Left lung (tissue), 4 donors: ENCODE measurements at regions not wholly inside any gene's neighbourhood (a gene's known extent, or its start where the extent isn't known, plus 50 kb on each side); places are given as distances from the start of the nearest gene placed in this dataset.

ENCODE experiments used
- ATAC-seq: fragments of 200-7000 bp; cut with Tn5 transposase; one replicate; pipeline ENCODE4 v1.9.1; 2020; ENCODE audit warnings: moderate library complexity
- DNase-seq, 4 donors: peaks; one replicate each; pipeline ENCODE4 v3.0.0-alpha.2; 2013 to 2020
- H3K27ac ChIP-seq, 2 donors: fragments of 200-600 bp; sonication (generic) in 1 of 2; one replicate each; pipeline versions ENCODE4 v1.5.0 to v1.8.0; 2020 to 2021
- H3K27me3 ChIP-seq, 2 donors: fragments of 200-600 bp; sonication (generic) in 1 of 2; one replicate each; pipeline versions ENCODE4 v1.5.0 to v1.8.0; 2020 to 2021
- H3K36me3 ChIP-seq, 2 donors: fragments of 200-600 bp; sonication (generic) in 1 of 2; one replicate each; pipeline versions ENCODE4 v1.5.0 to v1.8.0; 2020 to 2021
- H3K4me1 ChIP-seq, 2 donors: fragments of 200-600 bp; one replicate each; pipeline ENCODE4 v1.8.0; 2021
- H3K4me3 ChIP-seq, 2 donors: fragments of 200-600 bp; sonication (generic) in 1 of 2; one replicate each; pipeline versions ENCODE4 v1.5.0 to v1.8.0; 2020 to 2021; ENCODE audit warnings: mild to moderate bottlenecking in 1 of 2
- H3K9me3 ChIP-seq, 2 donors: fragments of 200-600 bp; sonication (generic) in 1 of 2; one replicate each; pipeline versions ENCODE4 v1.5.0 to v1.8.0; 2020 to 2021
- CTCF ChIP-seq, 2 donors: fragments of 200-600 bp; sonication (generic) in 1 of 2; IDR thresholded peaks; one replicate each; pipeline versions ENCODE4 v1.5.0 to v1.8.0; 2021; ENCODE audit warnings: antibody characterized with exemption in 2 of 2
- intact Hi-C, 2 donors: fragments of 100-400 bp; cut with DNase I; formaldehyde crosslinking; loops; one replicate each; pipeline versions ENCODE4 v1.11.2 to v1.14.2; 2022
- donor health status: DM: no; HTN: yes; CAD: no.
- donor health status: DM: no; HTN: no; CAD: no.

- H3K36me3 ChIP-seq = no peaks in the 10 kb centered on the region
- TF ChIP-seq CTCF (IDR thresholded peaks at IDR 0.05) = no peak
- H3K27me3 ChIP-seq = no peaks in the 10 kb centered on the region
- intact Hi-C loops = no loop called here
- H3K27ac ChIP-seq = no peak overlapping the region
- H3K4me1 ChIP-seq = no peaks in the 10 kb centered on the region
- ATAC-seq (no peak), DNase-seq (no peak)
- peaks cover 0 to 6% of the 10 kb centered on the region in 2 donors for H3K9me3 ChIP-seq
- no peak overlapping the region for H3K4me3 ChIP-seq
Measured at GRCh38 chr13:34515201-34515600, 426.9 kb upstream of the NBEA start.

DNA sequence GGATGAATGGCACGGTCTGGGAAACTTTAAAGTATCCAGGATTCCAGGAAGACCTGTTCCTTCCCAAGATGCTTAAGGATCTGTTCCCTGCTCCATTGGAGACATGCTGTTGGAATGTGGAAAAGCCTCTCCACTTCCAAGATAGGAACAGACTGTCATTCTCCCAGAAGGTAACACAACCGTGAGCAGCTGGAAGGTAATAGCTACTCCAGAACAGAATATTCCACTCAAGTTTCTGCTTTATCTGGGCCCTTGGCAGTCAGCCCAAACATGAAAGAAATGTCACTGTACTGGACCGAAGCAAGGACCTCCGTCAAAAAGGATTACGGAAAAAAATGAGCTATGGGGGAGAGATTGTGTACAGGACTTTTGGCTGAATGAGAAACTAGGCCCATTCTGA is 420.9 kb upstream of the NBEA start:
- TF ChIP-seq CTCF (IDR thresholded peaks at IDR 0.05) = no peak
- Histone ChIP-seq H3K27ac (no peak overlapping the region), H3K4me3 (no peak overlapping the region), H3K4me1 (no peaks in the 10 kb centered on the region), H3K9me3 (no peaks in the 10 kb centered on the region), H3K27me3 (no peaks in the 10 kb centered on the region), H3K36me3 (no peaks in the 10 kb centered on the region)
- DNase-seq = peak in 1 of 4 donors; percentile 20
- ATAC-seq = peak; percentile 56
- intact Hi-C loops = no loop called here

DNA sequence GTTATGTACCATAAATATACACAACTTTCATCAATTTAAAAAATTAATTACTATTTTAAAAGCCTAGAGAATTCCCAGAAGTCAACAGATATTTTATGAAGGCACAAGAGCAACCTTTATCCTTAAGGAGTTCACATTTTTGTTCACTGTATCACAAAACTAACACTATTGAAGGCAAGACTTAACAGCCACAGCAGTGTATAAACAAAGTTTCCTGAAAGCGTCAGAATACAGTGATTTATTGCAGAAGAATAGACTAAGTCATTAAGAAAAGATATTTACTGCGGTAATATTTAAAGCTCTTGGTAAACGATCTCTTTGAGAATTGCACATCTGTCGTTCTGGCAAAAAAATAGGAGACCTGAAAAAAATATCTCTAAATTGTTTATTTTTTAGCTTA is 419.3 kb upstream of the NBEA start:
- TF ChIP-seq CTCF (IDR thresholded peaks at IDR 0.05) = no peak
- intact Hi-C loops = no loop called here
- H3K9me3 ChIP-seq = no peaks in the 10 kb centered on the region
- H3K4me3 ChIP-seq = no peak overlapping the region
- no peaks in the 10 kb centered on the region for H3K4me1 ChIP-seq
- DNase-seq = no peak
- H3K27me3 ChIP-seq = no peaks in the 10 kb centered on the region
- no peak for ATAC-seq
- H3K27ac ChIP-seq = no peak overlapping the region
- H3K36me3 ChIP-seq = no peaks in the 10 kb centered on the region

DNA sequence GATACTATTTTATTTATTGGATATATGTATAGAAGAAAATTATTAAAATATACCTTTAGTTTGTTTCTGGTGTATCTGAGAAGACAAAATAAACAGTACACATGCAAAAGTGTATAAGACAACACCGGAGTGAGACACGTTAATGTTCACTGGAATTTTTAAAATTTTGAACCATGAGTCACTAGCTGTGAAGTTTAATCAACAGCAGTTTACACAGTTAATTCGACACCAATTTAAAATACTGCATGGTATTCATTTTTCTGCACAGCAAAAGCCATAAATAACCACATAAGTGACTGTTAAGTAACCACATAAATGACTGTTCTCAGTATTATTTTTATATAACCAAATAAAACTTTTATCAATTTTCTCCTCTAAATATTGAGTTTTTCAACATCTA is 418.7 kb upstream of the NBEA start:
- DNase-seq = no peak
- H3K4me3 ChIP-seq = no peak overlapping the region
- no peaks in the 10 kb centered on the region for H3K4me1 ChIP-seq
- H3K27me3 ChIP-seq = no peaks in the 10 kb centered on the region
- intact Hi-C loops = no loop called here
- H3K9me3 ChIP-seq = no peaks in the 10 kb centered on the region
- no peaks in the 10 kb centered on the region for H3K36me3 ChIP-seq
- no peak overlapping the region for H3K27ac ChIP-seq
- no peak for TF ChIP-seq CTCF (IDR thresholded peaks at IDR 0.05)
- peak; percentile 49 for ATAC-seq

- H3K9me3 ChIP-seq = peaks cover 0 to 23% of the 10 kb centered on the region in 2 donors
- ATAC-seq (no peak), DNase-seq (no peak)
- no peak for TF ChIP-seq CTCF (IDR thresholded peaks at IDR 0.05)
- H3K4me3 ChIP-seq = no peak overlapping the region
- H3K27ac ChIP-seq = no peak overlapping the region
- no peaks in the 10 kb centered on the region for H3K27me3 ChIP-seq
- intact Hi-C loops = no loop called here
- no peaks in the 10 kb centered on the region for H3K36me3 ChIP-seq
- no peaks in the 10 kb centered on the region for H3K4me1 ChIP-seq
Measured at GRCh38 chr13:34533941-34534340, 408.1 kb upstream of the NBEA start.
